SJSA1 (cell line): ENCODE measurements at regions not wholly inside any gene's neighbourhood (a gene's known extent, or its start where the extent isn't known, plus 50 kb on each side); places are given as distances from the start of the nearest gene placed in this dataset.

Experiments used
- DNase-seq, 2 experiments: peaks; one replicate each; pipeline ENCODE4 v3.0.0-alpha.2; 2015 to 2020; ENCODE audit warnings: low spot score in 2 of 2, low read depth in 1 of 2
- H3K27ac ChIP-seq: fragments of 250-450 bp; sonication (Bioruptor Pico); 2 replicates; pipeline ENCODE4 v1.5.1; 2020; ENCODE audit warnings: mild to moderate bottlenecking, moderate library complexity
- H3K27me3 ChIP-seq: fragments of 250-450 bp; sonication (Bioruptor Pico); replicated peaks from 2 replicates; pipeline ENCODE4 v1.5.1; 2020; ENCODE audit warnings: mild to moderate bottlenecking, moderate library complexity
- H3K36me3 ChIP-seq: fragments of 250-450 bp; sonication (Bioruptor Pico); 2 replicates; pipeline ENCODE4 v1.5.1; 2020; ENCODE audit warnings: mild to moderate bottlenecking
- H3K4me1 ChIP-seq: fragments of 250-450 bp; sonication (Bioruptor Pico); replicated peaks from 2 replicates; pipeline ENCODE4 v1.6.1; 2021; ENCODE audit warnings: mild to moderate bottlenecking
- H3K4me3 ChIP-seq: fragments of 250-450 bp; sonication (Bioruptor Pico); 2 replicates; pipeline ENCODE4 v1.5.1; 2020; ENCODE audit warnings: mild to moderate bottlenecking
- H3K9me3 ChIP-seq: fragments of 250-450 bp; sonication (Bioruptor Pico); replicated peaks from 2 replicates; pipeline ENCODE4 v1.5.1; 2020; ENCODE audit warnings: mild to moderate bottlenecking

GRCh38 chr7:125396466-125397151 lies 467.0 kb upstream of the POT1 start:
- Histone ChIP-seq H3K27me3 (no peaks in the 10 kb centered on the region), H3K4me1 (no peaks in the 10 kb centered on the region)

DNA sequence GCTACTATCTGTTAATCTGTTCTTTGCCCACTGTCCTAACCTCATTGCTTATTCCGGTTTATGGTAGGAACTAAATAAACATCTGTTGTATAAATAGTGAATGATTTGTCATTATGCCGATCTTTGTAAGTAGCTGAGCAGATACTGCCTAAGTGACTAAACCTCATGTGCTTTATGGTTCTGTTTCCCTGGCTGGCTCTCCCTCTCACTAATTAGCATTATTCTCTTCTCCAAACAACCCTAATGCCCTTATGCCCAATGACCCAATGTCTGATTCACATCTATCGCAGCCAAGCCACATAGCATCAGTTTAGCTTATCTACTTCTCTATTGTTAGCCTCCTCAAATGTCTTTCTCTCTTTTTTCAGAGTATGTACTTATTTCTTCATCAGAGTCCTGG lies 462.3 kb upstream of the POT1 start:
- H3K36me3 ChIP-seq: no peaks in the 10 kb centered on the region
- no peak for DNase-seq

More at GRCh38 chr7:125396466-125397151, 467.0 kb upstream of the POT1 start:
- DNase-seq: no peak
- Histone ChIP-seq H3K4me3 (no peak overlapping the region), H3K27ac (no peak overlapping the region), H3K9me3 (no peaks in the 10 kb centered on the region; the same call in none of the 2 replicates), H3K36me3 (no peaks in the 10 kb centered on the region)

DNA sequence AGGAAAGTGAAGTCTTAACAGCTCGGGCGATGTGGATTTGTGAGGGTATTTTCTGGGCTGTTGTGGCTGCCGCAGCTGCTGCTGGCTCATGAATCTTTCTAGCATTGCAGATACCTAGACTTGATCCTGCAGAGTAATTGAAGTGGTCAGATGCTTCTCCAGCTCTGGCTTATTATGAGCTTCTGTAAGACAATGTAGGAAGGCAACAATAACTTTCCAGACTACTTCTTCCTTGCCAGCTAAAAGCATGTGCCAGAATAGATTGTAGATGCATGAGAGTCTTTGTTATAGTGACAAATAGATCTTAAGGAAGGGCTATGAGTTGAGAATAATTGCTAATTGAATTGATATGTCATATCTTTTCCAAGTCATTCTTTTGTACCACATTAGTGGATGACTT lies 461.4 kb upstream of the POT1 start:
- no peak for DNase-seq
- H3K4me1 ChIP-seq: no peaks in the 10 kb centered on the region
- H3K27me3 ChIP-seq: no peaks in the 10 kb centered on the region
- no peaks in the 10 kb centered on the region; the same call in 1 of the 2 replicates for H3K9me3 ChIP-seq
- H3K4me3 ChIP-seq: no peak overlapping the region
- H3K36me3 ChIP-seq: no peaks in the 10 kb centered on the region
- H3K27ac ChIP-seq: no peak overlapping the region

More for the DNA sequence above, 462.3 kb upstream of the POT1 start:
- no peaks in the 10 kb centered on the region for H3K4me1 ChIP-seq
- H3K27me3 ChIP-seq: no peaks in the 10 kb centered on the region
- no peak overlapping the region for H3K27ac ChIP-seq
- H3K4me3 ChIP-seq: no peak overlapping the region
- H3K9me3 ChIP-seq: no peaks in the 10 kb centered on the region; the same call in 1 of the 2 replicates

DNA sequence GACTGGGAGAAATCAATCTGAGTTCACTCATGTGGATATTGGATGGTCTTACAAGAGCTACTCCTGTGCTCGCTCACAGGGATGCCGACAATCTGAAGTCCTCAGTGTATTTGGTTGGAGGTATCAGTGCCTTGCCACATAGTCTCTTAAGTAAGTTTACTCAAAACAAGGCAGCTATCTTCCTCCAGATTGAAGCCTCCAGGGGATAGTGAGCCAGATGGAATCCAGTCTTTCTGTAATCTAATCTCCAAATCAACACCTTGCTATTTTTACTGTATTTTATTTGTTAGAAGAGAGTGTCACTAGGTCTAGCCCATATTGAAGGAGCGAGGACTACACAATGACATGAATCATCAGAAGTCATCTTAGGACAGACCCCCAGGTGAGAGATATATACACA lies 456.6 kb upstream of the POT1 start:
- no peaks in the 10 kb centered on the region for H3K9me3 ChIP-seq
- H3K4me3 ChIP-seq: no peak overlapping the region
- H3K27me3 ChIP-seq: no peaks in the 10 kb centered on the region
- DNase-seq: no peak
- H3K36me3 ChIP-seq: no peaks in the 10 kb centered on the region
- no peak overlapping the region for H3K27ac ChIP-seq
- H3K4me1 ChIP-seq: no peaks in the 10 kb centered on the region

- no peaks in the 10 kb centered on the region for H3K36me3 ChIP-seq
- no peaks in the 10 kb centered on the region for H3K4me1 ChIP-seq
- no peak overlapping the region for H3K4me3 ChIP-seq
- H3K27me3 ChIP-seq: 0 out of 2 replicates have a peak, but pooled peaks cover 4% of the 10 kb centered on the region
- H3K9me3 ChIP-seq: no peaks in the 10 kb centered on the region
- DNase-seq: no peak
- no peak overlapping the region for H3K27ac ChIP-seq
Observed at GRCh38 chr7:125383324-125383723, 453.7 kb upstream of the POT1 start.

GRCh38 chr7:125382401-125382800 lies 452.8 kb upstream of the POT1 start:
- DNase-seq: no peak
- H3K4me1 ChIP-seq: no peaks in the 10 kb centered on the region

DNA sequence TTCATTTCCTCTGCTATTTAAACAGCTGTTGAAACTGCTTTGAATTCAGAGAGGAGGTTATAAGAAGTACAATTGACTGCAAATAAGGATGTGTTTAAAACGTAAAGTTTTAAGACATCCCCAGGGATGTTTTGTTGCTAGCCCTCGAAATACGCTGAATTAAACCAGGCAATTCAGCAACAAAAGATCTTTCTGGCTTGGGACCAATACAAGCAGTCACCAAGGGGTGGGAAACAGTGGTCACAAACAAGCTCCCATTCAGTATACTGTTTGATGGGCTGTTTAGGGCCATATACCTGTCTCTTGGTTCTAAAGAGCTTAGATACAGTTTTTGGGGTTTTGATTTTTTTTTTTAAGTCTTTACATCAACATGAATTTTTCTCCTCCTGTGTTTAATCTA lies 446.3 kb upstream of the POT1 start:
- DNase-seq: no peak
- Histone ChIP-seq H3K4me1 (no peaks in the 10 kb centered on the region), H3K27ac (no peak overlapping the region), H3K9me3 (no peaks in the 10 kb centered on the region), H3K4me3 (no peak overlapping the region), H3K36me3 (no peaks in the 10 kb centered on the region), H3K27me3 (0 out of 2 replicates have a peak, but pooled peaks cover 4% of the 10 kb centered on the region)

More at GRCh38 chr7:125382401-125382800, 452.8 kb upstream of the POT1 start:
- Histone ChIP-seq H3K27ac (no peak overlapping the region), H3K36me3 (no peaks in the 10 kb centered on the region), H3K9me3 (no peaks in the 10 kb centered on the region), H3K27me3 (0 out of 2 replicates have a peak, but pooled peaks cover 4% of the 10 kb centered on the region), H3K4me3 (no peak overlapping the region)

- H3K9me3 ChIP-seq: no peaks in the 10 kb centered on the region
- no peak overlapping the region for H3K27ac ChIP-seq
- no peaks in the 10 kb centered on the region for H3K27me3 ChIP-seq
- no peaks in the 10 kb centered on the region for H3K36me3 ChIP-seq
- H3K4me1 ChIP-seq: no peaks in the 10 kb centered on the region
- no peak for DNase-seq
- H3K4me3 ChIP-seq: no peak overlapping the region
Observed at GRCh38 chr7:125370502-125370901, 440.9 kb upstream of the POT1 start.

DNA sequence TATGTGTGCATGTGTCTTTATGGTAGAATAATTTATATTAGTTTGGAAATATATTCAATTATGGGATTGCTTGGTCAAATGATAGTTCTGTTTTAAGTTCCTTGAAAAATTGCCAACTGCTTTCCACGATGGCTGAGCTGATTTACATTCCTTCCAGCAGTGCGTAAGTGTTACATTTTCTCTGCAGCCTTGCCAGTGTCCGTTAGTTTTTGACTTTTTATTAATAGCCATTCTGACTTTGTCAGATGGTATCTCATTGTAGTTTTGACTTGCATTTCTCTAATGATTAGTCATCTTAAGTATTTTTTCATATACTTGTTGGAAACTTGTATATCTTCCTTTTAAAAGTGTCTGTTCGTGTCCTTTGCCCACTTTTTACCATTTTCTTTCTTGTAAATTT lies 434.2 kb upstream of the POT1 start:
- peaks cover 15% of the 10 kb centered on the region for H3K4me1 ChIP-seq
- H3K27ac ChIP-seq: peak overlapping the region; percentile 10; the same call in 1 of the 2 replicates

GRCh38 chr7:125358551-125359167 lies 429.0 kb upstream of the POT1 start:
- Histone ChIP-seq H3K4me1 (peaks cover 31% of the 10 kb centered on the region), H3K9me3 (no peaks in the 10 kb centered on the region), H3K27ac (peak overlapping the region; percentile 61), H3K27me3 (no peaks in the 10 kb centered on the region), H3K36me3 (no peaks in the 10 kb centered on the region), H3K4me3 (no peak overlapping the region)
- DNase-seq: peak in 1 of 2 experiments; percentile 61

More for the DNA sequence above, 434.2 kb upstream of the POT1 start:
- no peaks in the 10 kb centered on the region for H3K27me3 ChIP-seq
- peak in 1 of 2 experiments; percentile 31 for DNase-seq
- no peak overlapping the region for H3K4me3 ChIP-seq
- H3K36me3 ChIP-seq: no peaks in the 10 kb centered on the region
- no peaks in the 10 kb centered on the region for H3K9me3 ChIP-seq

- no peaks in the 10 kb centered on the region for H3K36me3 ChIP-seq
- DNase-seq: peak in 1 of 2 experiments; percentile 42
- no peaks in the 10 kb centered on the region for H3K27me3 ChIP-seq
- peak overlapping the region; percentile 61 for H3K27ac ChIP-seq
- H3K9me3 ChIP-seq: no peaks in the 10 kb centered on the region
- H3K4me1 ChIP-seq: peaks cover 27% of the 10 kb centered on the region
- H3K4me3 ChIP-seq: no peak overlapping the region
Observed at GRCh38 chr7:125357676-125358455, 428.2 kb upstream of the POT1 start.

DNA sequence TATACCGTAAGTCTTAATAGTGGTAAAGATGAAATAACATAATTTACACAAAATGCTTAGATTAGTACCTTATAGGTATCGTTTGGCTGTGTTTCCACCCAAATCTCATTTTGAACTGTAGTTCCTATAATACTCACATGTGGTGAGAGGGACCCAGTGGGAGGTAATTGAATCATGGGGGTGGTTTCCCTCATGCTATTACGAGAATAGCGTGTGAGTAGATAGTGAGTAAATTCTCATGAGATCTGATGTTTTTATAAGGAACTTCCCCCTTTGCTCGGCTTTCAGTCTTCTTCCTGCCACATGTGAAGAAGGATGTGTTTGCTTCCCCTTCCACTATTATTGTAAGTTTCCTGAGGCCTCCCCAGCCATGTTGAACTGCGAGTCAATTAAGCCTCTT lies 426.3 kb upstream of the POT1 start:
- Histone ChIP-seq H3K36me3 (no peaks in the 10 kb centered on the region), H3K27me3 (no peaks in the 10 kb centered on the region), H3K4me1 (peaks cover 27% of the 10 kb centered on the region), H3K9me3 (no peaks in the 10 kb centered on the region), H3K27ac (peak overlapping the region; percentile 77), H3K4me3 (no peak overlapping the region)
- DNase-seq: peak; percentile 48 to 73

DNA sequence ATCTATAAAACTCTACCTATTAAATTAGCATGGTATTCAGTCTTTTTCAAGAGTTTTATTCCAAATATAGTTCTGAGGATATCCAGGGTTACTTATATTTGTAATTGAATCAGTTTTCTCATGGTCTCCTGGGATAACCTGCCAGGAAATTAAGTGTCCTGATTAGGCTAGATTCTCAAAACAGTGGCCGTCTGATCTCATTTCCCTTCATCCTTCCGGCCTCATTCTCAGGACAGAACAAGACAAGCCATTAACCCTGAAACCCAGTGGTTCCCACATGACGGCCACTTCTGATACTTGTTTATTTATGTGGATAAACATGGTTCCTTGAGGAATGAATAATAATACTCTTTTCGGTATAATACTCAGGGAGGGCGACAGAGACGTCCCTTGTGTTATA lies 417.6 kb upstream of the POT1 start:
- Histone ChIP-seq H3K4me1 (no peaks in the 10 kb centered on the region), H3K9me3 (no peaks in the 10 kb centered on the region), H3K4me3 (no peak overlapping the region), H3K36me3 (no peaks in the 10 kb centered on the region), H3K27me3 (no peaks in the 10 kb centered on the region), H3K27ac (no peak overlapping the region)
- DNase-seq: no peak

DNA sequence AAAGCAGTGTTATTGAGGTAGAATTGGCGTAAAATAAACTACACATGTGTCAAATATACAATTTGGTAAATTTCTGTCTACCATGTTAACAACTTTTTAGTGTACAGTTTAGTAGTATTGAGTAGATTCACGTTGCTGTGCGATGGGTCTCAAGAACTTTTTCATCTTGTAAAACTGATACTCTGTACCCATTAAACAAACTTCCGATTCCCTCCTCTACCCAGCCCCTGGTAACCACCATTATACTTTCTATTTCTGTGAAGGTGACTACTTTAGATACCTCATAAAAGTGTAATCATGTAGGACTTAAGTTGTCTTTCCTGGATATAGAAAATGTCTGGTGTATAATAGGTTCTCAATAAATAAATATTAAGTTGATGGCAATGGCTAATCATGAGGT lies 408.5 kb upstream of the POT1 start:
- Histone ChIP-seq H3K9me3 (no peaks in the 10 kb centered on the region), H3K27ac (no peak overlapping the region), H3K4me3 (no peak overlapping the region), H3K36me3 (no peaks in the 10 kb centered on the region), H3K4me1 (no peaks in the 10 kb centered on the region), H3K27me3 (no peaks in the 10 kb centered on the region)
- no peak for DNase-seq
